Activated naive CD4-positive, alpha-beta T cell treated with anti-CD3 and anti-CD28 coated beads, Interleukin-2, amount 50 U/mL, for 16 hours (primary cell): ENCODE measurements at regions not wholly inside any gene's neighbourhood (a gene's known extent, or its start where the extent isn't known, plus 50 kb on each side); places are given as distances from the start of the nearest gene placed in this dataset.
A peak's percentile ranks its signal among the peaks of the same experiment; 100 is the strongest.
"Not testable (repeated sequence)": the region's sequence is repeated elsewhere in the genome, so short reads cannot be mapped to it uniquely, and the experiment has no call there.

ENCODE experiments used
- DNase-seq: peaks from one replicate; pipeline ENCODE4 v3.0.0-alpha.2; 2020

GRCh38 chr3:66816090-66816761 lies 181.9 kb upstream of the KBTBD8 start:
- no peak for DNase-seq

GRCh38 chr3:66817951-66818557 lies 180.1 kb upstream of the KBTBD8 start:
- DNase-seq: no peak

- DNase-seq: no peak
These were observed 178.1 kb upstream of the KBTBD8 start for GRCh38 chr3:66819993-66820501.

DNA sequence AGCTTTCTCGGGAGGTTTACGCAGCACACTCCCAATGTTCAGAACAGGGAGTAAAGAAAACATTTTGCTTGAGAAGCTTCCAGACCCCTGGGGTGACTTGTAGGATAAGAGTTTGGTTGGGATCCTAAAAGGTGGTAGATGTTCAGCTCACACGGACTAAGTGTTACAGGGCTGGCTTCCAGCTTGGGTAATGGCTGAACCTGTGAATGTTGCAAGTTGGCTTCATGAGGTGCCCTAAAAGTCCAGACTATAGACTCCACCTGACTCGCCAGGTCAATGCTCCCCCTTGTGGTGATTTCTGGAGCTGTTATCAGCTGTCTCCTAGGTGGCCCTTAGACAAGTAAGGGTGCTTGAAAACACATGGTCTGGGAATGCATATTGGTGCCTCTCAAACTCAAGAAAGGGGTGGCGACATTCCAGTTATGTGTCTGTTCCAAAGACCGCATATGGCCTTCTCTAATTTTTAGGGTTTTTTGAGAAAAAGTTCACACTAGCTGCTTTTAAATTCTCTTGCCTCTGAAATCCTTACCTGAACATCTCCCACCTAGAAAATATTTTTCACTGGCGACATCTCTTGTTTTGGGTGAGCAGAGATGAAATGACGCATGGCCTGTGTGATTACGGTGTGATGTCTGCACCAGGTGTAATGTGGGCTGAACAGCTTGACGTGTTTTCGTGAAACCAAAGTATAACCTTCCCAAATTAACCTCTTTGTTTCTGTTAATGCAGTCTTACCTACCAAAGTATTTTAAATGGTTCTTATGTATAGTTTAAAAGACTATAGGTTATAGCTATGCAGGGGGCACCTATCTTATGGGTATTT lies 175.7 kb upstream of the KBTBD8 start:
- DNase-seq: peak; percentile 65

GRCh38 chr3:66823009-66823397 lies 175.1 kb upstream of the KBTBD8 start:
- no peak for DNase-seq

DNA sequence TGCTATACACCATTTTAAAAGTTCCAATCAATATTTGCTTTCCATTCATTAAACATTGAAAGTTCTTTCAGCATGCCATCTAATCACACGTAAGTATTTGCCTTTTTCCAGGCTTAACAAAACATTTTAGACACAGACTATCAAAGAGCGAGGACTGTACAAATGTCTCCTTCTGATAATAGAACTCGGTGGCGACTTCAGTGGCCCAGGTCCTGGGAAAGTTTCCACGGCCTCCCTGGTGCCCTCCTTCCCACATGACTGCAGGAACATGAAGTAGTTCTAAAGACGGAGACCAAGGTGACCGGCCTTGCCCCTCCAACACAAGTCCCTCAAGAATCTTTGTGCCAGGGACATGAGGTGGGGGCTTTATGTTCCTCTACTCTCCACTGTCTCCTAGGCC lies 174.6 kb upstream of the KBTBD8 start:
- DNase-seq: no peak

DNA sequence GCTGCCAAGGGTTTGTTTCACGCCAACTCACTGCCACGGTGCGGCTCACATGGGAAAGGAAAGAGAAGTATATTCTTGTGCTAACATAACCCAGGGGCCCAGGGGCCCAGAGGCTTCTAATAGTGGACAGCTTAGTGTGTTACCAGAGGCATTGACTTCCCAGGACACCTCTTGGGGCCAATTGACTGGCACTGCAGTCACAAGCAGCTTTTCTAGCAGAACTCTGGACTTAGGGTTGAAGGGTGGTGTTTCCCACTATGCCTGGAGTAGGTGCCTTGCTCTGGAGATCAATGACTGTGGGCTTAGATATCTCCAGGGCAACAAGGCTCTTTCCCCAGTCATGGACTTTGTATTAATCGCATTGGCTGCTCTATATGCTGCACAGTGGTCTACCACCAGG lies 172.7 kb upstream of the KBTBD8 start:
- DNase-seq: no peak

DNA sequence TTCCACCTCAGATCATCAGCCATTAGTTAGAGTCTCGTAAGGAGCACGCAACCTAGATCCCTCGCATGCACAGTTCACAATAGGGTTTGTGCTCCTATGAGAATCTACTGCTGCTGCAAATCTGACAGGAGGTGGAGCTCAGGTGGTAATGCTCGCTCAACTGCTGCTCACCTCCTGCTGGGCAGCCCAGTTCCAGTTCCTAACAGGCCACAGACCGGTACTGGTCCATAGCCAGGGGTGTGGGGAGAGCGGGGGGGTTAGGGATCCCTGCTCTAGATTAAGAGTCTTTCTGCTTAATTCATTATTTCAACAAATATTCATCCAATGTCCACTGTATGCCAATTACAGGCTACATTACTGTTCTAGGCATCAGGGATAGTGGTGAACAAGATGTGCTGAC lies 170.4 kb upstream of the KBTBD8 start:
- DNase-seq: no peak

DNA sequence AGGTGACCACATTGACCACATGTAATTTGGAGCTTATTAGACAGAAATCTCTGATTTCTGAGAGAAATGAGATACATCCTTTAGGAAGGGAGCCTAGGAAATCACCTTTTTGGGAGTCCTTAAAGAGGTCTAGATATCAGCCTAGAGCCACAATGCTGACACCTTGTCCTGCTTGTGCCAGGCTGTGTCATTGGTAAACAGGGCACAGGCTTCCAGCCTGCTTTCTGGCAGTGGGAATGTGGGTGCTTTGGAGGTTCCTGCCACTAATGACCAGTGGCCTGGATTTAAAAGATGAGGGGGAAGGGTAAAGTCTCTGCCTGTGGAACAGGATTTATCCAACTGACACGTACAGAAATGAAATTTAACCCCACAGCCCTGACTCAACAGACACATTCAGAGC lies 169.8 kb upstream of the KBTBD8 start:
- no peak for DNase-seq

GRCh38 chr3:66830301-66830700 lies 167.8 kb upstream of the KBTBD8 start:
- no peak for DNase-seq

DNA sequence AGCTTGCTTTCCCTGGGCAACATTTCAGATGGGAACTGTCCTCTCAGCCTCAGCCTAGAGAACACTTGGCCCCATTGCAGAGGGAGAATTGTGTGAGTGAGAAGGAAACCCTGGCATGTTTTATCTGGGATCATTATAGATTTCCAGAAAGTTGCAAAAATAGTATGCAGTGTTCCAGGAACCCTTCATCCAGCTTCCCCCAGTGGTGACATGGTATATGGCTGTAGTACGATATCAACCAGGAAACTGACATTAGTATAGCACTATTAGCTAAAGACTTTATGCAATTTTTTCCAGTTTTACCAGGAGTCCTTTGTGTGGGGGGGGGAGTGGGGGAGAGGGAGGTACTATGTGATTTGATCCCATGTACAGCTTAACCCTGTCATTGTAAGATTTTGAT lies 166.2 kb upstream of the KBTBD8 start:
- DNase-seq: no peak

DNA sequence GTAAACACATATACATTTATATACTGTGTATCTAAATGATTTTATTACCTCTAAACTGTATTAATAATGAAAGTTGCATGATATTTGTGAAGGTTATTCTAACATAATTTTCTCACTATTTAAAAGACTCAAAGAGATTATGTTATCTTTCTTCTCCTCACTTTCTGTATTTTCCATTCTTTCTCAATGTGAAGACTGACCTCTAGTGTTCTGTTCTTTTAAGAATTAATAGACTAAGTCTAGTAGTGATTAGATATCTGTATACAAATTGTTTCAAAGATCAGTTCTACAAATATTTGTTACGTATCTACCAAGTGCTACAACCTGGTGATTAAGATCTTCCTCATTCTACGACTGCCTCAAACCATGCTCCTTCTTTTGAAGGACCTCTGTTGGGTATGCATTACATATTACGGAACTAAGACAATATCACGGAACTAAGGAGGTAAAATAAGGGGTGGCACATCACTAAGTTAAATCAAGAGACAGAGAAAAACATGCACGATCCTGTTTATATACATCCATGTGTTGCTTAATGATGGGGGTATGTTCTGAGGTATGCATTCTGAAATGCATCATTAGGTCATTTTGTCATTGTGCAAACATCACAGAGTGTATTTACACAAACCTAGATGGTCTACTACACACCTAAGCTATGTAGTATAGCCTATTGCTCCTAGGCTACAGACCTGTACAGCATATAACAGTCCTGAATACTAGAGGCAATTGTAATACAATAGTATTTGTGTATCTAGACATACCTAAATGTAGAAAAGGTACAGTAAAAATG lies 161.5 kb upstream of the KBTBD8 start:
- no peak for DNase-seq

DNA sequence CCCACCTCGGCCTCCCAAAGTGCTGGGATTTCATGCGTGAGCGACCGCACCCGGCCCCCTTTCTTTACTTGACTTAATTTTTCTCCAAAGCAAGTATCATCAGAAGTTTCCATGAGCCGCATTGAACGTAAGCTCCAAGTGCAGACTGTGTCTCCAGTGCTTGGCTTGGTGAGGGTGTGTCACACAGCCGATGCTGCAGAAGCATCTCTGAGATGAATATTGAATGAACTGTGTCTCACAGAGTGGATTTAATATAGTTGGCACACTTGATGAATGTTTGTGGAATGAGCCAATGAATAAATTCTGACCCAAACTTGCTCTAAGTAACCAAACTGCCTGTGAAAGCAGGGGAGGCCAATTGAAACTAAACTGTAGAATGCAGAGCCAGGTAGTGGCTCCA lies 159.4 kb upstream of the KBTBD8 start:
- DNase-seq: no peak

GRCh38 chr3:66839508-66839907 lies 158.6 kb upstream of the KBTBD8 start:
- DNase-seq: no peak

DNA sequence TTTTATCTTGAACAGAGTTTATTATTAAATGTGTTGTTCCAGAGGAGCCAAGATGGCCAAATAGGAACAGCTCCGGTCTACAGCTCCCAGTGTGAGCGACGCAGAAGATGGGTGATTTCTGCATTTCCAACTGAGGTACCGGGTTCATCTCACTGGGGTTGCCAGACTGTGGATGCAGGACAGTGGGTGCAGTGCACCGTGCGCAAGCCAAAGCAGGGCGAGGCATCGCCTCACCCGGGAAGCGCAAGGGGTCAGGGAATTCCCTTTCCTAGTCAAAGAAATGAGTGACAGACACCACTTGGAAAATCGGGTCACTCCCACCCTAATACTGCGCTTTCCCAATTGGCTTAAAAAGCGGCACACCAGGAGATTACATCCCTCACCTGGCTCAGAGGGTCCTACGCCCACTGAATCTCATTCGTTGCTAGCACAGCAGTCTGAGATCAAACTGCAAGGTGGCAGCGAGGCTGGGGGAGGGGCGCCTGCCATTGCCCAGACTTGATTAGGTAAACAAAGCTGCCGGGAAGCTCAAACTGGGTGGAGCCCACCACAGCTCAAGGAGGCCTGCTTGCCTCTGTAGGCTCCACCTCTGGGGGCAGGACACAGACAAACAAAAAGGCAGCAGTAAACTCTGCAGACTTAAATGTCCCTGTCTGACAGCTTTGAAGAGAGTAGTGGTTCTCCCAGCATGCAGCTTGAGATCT lies 155.2 kb upstream of the KBTBD8 start:
- DNase-seq: not testable (repeated sequence)

- DNase-seq: no peak
These were observed 146.1 kb upstream of the KBTBD8 start for GRCh38 chr3:66851894-66852613.

GRCh38 chr3:66854601-66855151 lies 143.4 kb upstream of the KBTBD8 start:
- no peak for DNase-seq

GRCh38 chr3:66856533-66856932 lies 141.6 kb upstream of the KBTBD8 start:
- no peak for DNase-seq

GRCh38 chr3:66858656-66859381 lies 139.3 kb upstream of the KBTBD8 start:
- DNase-seq: no peak

- DNase-seq: no peak
These were observed 137.3 kb upstream of the KBTBD8 start for GRCh38 chr3:66860771-66861170.
